ENCODE measurements at regions not wholly inside any gene's neighbourhood (a gene's known extent, or its start where the extent isn't known, plus 50 kb on each side); places are given as distances from the start of the nearest gene placed in this dataset.

GRCh38 chr1:188225975-188226374 lies 1397.2 kb downstream of the PLA2G4A start:
- DNase-seq = no peak

- DNase-seq = no peak
These were observed 1399.9 kb downstream of the PLA2G4A start for GRCh38 chr1:188228623-188229022.

- DNase-seq = no peak
These were observed 1409.0 kb downstream of the PLA2G4A start for GRCh38 chr1:188237573-188238348.

- peak in 2 of 4 experiments; percentile 35 to 46 for DNase-seq
These were observed 1412.1 kb downstream of the PLA2G4A start for GRCh38 chr1:188240772-188241406.

GRCh38 chr1:188241629-188242028 lies 1412.9 kb downstream of the PLA2G4A start:
- DNase-seq = no peak

- DNase-seq = no peak
These were observed 1414.7 kb downstream of the PLA2G4A start for GRCh38 chr1:188243456-188243855.

- no peak for DNase-seq
These were observed 1415.9 kb downstream of the PLA2G4A start for GRCh38 chr1:188244681-188245080.

- DNase-seq = no peak
These were observed 1418.5 kb downstream of the PLA2G4A start for GRCh38 chr1:188247255-188247654.

GRCh38 chr1:188249811-188250210 lies 1421.1 kb downstream of the PLA2G4A start:
- peak; percentile 29 to 78 (median 58) for DNase-seq

- no peak for DNase-seq
These were observed 1422.3 kb downstream of the PLA2G4A start for GRCh38 chr1:188251036-188251435.

GRCh38 chr1:188261849-188262248 lies 1433.1 kb downstream of the PLA2G4A start:
- no peak for DNase-seq

GRCh38 chr1:188269956-188270355 lies 1441.2 kb downstream of the PLA2G4A start:
- no peak for DNase-seq

GRCh38 chr1:188270497-188270896 lies 1441.7 kb downstream of the PLA2G4A start:
- DNase-seq = no peak

- DNase-seq = no peak
These were observed 1449.0 kb downstream of the PLA2G4A start for GRCh38 chr1:188277771-188278170.

- DNase-seq = no peak
These were observed 1453.2 kb downstream of the PLA2G4A start for GRCh38 chr1:188281921-188282320.

- DNase-seq = no peak
These were observed 1466.4 kb downstream of the PLA2G4A start for GRCh38 chr1:188295157-188295556.

- DNase-seq = no peak
These were observed 1474.0 kb downstream of the PLA2G4A start for GRCh38 chr1:188302746-188303145.

- DNase-seq = no peak
These were observed 1485.9 kb downstream of the PLA2G4A start for GRCh38 chr1:188314557-188315137.

GRCh38 chr1:188317894-188318293 lies 1489.1 kb downstream of the PLA2G4A start:
- no peak for DNase-seq

GRCh38 chr1:188325211-188325610 lies 1496.5 kb downstream of the PLA2G4A start:
- DNase-seq = no peak

- no peak for DNase-seq
These were observed 1515.2 kb downstream of the PLA2G4A start for GRCh38 chr1:188343914-188344313.

- no peak for DNase-seq
These were observed 1521.4 kb downstream of the PLA2G4A start for GRCh38 chr1:188350104-188350503.

- no peak for DNase-seq
These were observed 1526.3 kb downstream of the PLA2G4A start for GRCh38 chr1:188355082-188355481.

GRCh38 chr1:188355847-188356246 lies 1527.1 kb downstream of the PLA2G4A start:
- DNase-seq = no peak

Data from suppressor macrophage (primary cell).